Liver (tissue), 7 donors: ENCODE measurements at regions not wholly inside any gene's neighbourhood (a gene's known extent, or its start where the extent isn't known, plus 50 kb on each side); places are given as distances from the start of the nearest gene placed in this dataset.
"Not testable (repeated sequence)": the region's sequence is repeated elsewhere in the genome, so short reads cannot be mapped to it uniquely, and the experiment has no call there.

Experiments
- DNase-seq: peaks from one replicate; pipeline ENCODE4 v3.0.0-alpha.2; 2017; ENCODE audit warnings: low spot score
- H3K27ac ChIP-seq, 2 donors: one replicate each; pipeline ENCODE4 v1.7.0; 2013; ENCODE audit warnings: inconsistent platforms in 2 of 2, low read length in 2 of 2, control low read depth in 1 of 2, low read depth in 1 of 2, mild to moderate bottlenecking in 1 of 2
- H3K27me3 ChIP-seq, 4 donors: one replicate each; pipeline versions ENCODE4 v1.6.1 to v1.7.0; 2013; ENCODE audit warnings: low read length in 3 of 4, inconsistent platforms in 1 of 4, mild to moderate bottlenecking in 1 of 4, moderate library complexity in 1 of 4; ENCODE audit not compliant: control insufficient read depth in 4 of 4, insufficient read depth in 4 of 4
- H3K36me3 ChIP-seq, 4 donors: one replicate each; pipeline versions ENCODE4 v1.6.1 to v1.7.0; 2013; ENCODE audit warnings: low read length in 3 of 4, mild to moderate bottlenecking in 3 of 4, low read depth in 1 of 4, moderate library complexity in 1 of 4; ENCODE audit not compliant: control insufficient read depth in 4 of 4, insufficient read depth in 3 of 4
- H3K4me1 ChIP-seq, 4 donors: one replicate each; pipeline versions ENCODE4 v1.6.1 to v1.7.0; 2013; ENCODE audit warnings: low read length in 3 of 4, mild to moderate bottlenecking in 3 of 4, moderate library complexity in 1 of 4; ENCODE audit not compliant: control insufficient read depth in 4 of 4, insufficient read depth in 4 of 4
- H3K4me3 ChIP-seq, 3 donors: one replicate each; pipeline versions ENCODE4 v1.6.1 to v1.7.0; 2013; ENCODE audit warnings: low read length in 3 of 3, control low read depth in 1 of 3, low read depth in 1 of 3, mild to moderate bottlenecking in 1 of 3
- H3K9ac ChIP-seq, 2 donors: one replicate each; pipeline ENCODE4 v1.7.0; 2013; ENCODE audit warnings: low read length in 2 of 2, mild to moderate bottlenecking in 2 of 2, moderate library complexity in 2 of 2, control low read depth in 1 of 2, low read depth in 1 of 2
- H3K9me3 ChIP-seq, 4 donors: one replicate each; pipeline versions ENCODE4 v1.6.1 to v1.7.0; 2013; ENCODE audit warnings: low read length in 3 of 4; ENCODE audit not compliant: control insufficient read depth in 4 of 4
- ATF3 ChIP-seq: IDR thresholded peaks from 2 replicates; pipeline ENCODE4 v1.6.1; 2016; ENCODE audit warnings: antibody characterized with exemption
- EGR1 ChIP-seq, 2 donors: IDR thresholded peaks; 2 replicates each; pipeline ENCODE4 v1.6.1; 2016 to 2018; ENCODE audit warnings: antibody characterized with exemption in 2 of 2, low read depth in 2 of 2
- FOXA1 ChIP-seq: IDR thresholded peaks from 2 replicates; pipeline ENCODE4 v1.6.1; 2016; ENCODE audit warnings: antibody characterized with exemption
- GABPA ChIP-seq, 2 donors: IDR thresholded peaks in 1 of 2; conservative IDR thresholded peaks in 1 of 2; 2 replicates each; pipeline ENCODE4 v1.6.1; 2016; ENCODE audit warnings: antibody characterized with exemption in 2 of 2, mild to moderate bottlenecking in 1 of 2, moderate library complexity in 1 of 2
- HNF4A ChIP-seq, 2 donors: conservative IDR thresholded peaks; 2 replicates each; pipeline ENCODE4 v1.6.1; 2016; ENCODE audit warnings: antibody characterized with exemption in 2 of 2, mild to moderate bottlenecking in 2 of 2
- HNF4G ChIP-seq: IDR thresholded peaks from 2 replicates; pipeline ENCODE4 v1.6.1; 2016; ENCODE audit warnings: antibody characterized with exemption
- NR2F2 ChIP-seq: IDR thresholded peaks from 2 replicates; pipeline ENCODE4 v1.6.1; 2016; ENCODE audit warnings: antibody characterized with exemption
- RAD21 ChIP-seq, 2 donors: IDR thresholded peaks; 2 replicates each; pipeline ENCODE4 v1.6.1; 2016; ENCODE audit warnings: antibody characterized with exemption in 2 of 2, mild to moderate bottlenecking in 2 of 2
- REST ChIP-seq: IDR thresholded peaks from 2 replicates; pipeline ENCODE4 v1.6.1; 2016; ENCODE audit warnings: antibody characterized with exemption, mild to moderate bottlenecking
- RXRA ChIP-seq, 2 donors: IDR thresholded peaks; 2 replicates each; pipeline ENCODE4 v1.6.1; 2017 to 2018; ENCODE audit warnings: antibody characterized with exemption in 2 of 2, mild to moderate bottlenecking in 1 of 2
- SP1 ChIP-seq: IDR thresholded peaks from 2 replicates; pipeline ENCODE4 v1.6.1; 2018; ENCODE audit warnings: antibody characterized with exemption, mild to moderate bottlenecking
- TAF1 ChIP-seq: conservative IDR thresholded peaks from 2 replicates; pipeline ENCODE4 v1.6.1; 2016; ENCODE audit warnings: antibody characterized with exemption, mild to moderate bottlenecking
- YY1 ChIP-seq: IDR thresholded peaks from 2 replicates; pipeline ENCODE4 v1.6.1; 2016; ENCODE audit warnings: antibody characterized with exemption, mild to moderate bottlenecking
- WGBS: extraction: QIAGEN DNeasy Blood & Tissue Kit; methylation state at CpG from one replicate; pipeline ENCODE4 v1.1.7; 2013; 5-methylcytosine and 5-hydroxymethylcytosine counted together
- donor health status: healthy.
- donor health status: healthy.
- donor health status: healthy.
- donor health status: healthy.

GRCh38 chr4:18162453-18162852 is 140.9 kb upstream of the LCORL start:
- 92% methylated on average over 1 of the region's 1 CpG for WGBS

GRCh38 chr4:18159117-18159912 is 137.8 kb upstream of the LCORL start:
- H3K9me3 ChIP-seq, H3K27me3 ChIP-seq, H3K9ac ChIP-seq, H3K4me3 ChIP-seq, H3K4me1 ChIP-seq, H3K36me3 ChIP-seq, DNase-seq, H3K27ac ChIP-seq: not testable (repeated sequence)
- WGBS = 95% methylated on average over 51 of the region's 51 CpGs

More at GRCh38 chr4:18162453-18162852, 140.9 kb upstream of the LCORL start:
- H3K36me3 ChIP-seq = no peaks in the 10 kb centered on the region
- no peaks in the 10 kb centered on the region for H3K4me1 ChIP-seq
- H3K4me3 ChIP-seq = no peak overlapping the region
- H3K27ac ChIP-seq = no peak overlapping the region
- TF ChIP-seq GABPA (IDR thresholded peaks at IDR 0.05 in 1 of 2, conservative IDR thresholded peaks at IDR 0.05 in 1 of 2) (no peak), YY1 (no peak), HNF4G (no peak), NR2F2 (no peak), RAD21 (IDR thresholded peaks at IDR 0.05) (no peak), RXRA (IDR thresholded peaks at IDR 0.05) (no peak), FOXA1 (no peak), SP1 (no peak), TAF1 (no peak), ATF3 (no peak), HNF4A (conservative IDR thresholded peaks at IDR 0.05) (no peak), REST (no peak), EGR1 (IDR thresholded peaks at IDR 0.05; ENCODE audit: low read depth in 2 of 2) (no peak)
- no peaks in the 10 kb centered on the region for H3K27me3 ChIP-seq
- H3K9ac ChIP-seq = no peak overlapping the region
- DNase-seq = no peak
- no peaks in the 10 kb centered on the region for H3K9me3 ChIP-seq
